GM12878 (cell line): ENCODE measurements at regions not wholly inside any gene's neighbourhood (a gene's known extent, or its start where the extent isn't known, plus 50 kb on each side); places are given as distances from the start of the nearest gene placed in this dataset.

ENCODE experiments used
- ATAC-seq: fragments of 200-7000 bp; cut with Tn5 transposase; 3 replicates; pipeline ENCODE4 v1.9.1; 2020; ENCODE audit warnings: mild to moderate bottlenecking, moderate library complexity
- BruUV-seq: library from RNA; stranded (reverse); fragments of 400-500 nt; replicated peaks from 2 replicates; lab custom pipeline; 2021; lab: Mats Ljungman, UMichigan
- CTCF ChIA-PET: fragments of 300-600 bp; sonication (Branson Sonifier 250); formaldehyde crosslinking; extraction: SDS; loops from one replicate; lab custom pipeline; 2021; ENCODE audit warnings: inconsistent platforms; lab: Yijun Ruan, JAX
- POLR2A ChIA-PET: fragments of 350-600 bp; formaldehyde crosslinking; extraction: SDS; loops from one replicate; lab custom pipeline; 2021; ENCODE audit warnings: inconsistent platforms; lab: Charles Lee
- RAD21 ChIA-PET: fragments of 300-600 bp; sonication (Branson Sonifier 250); formaldehyde crosslinking; loops from one replicate; lab custom pipeline; 2023; ENCODE audit warnings: antibody characterized with exemption; ENCODE audit not compliant: unreplicated experiment; lab: Charles Lee
- SMC1A ChIA-PET: fragments of 300-600 bp; sonication (Branson Sonifier 250); formaldehyde crosslinking; loops from one replicate; lab custom pipeline; 2023; ENCODE audit not compliant: unreplicated experiment, uncharacterized antibody; lab: Charles Lee
- DNase-seq: peaks from one replicate; pipeline ENCODE4 v3.0.0-alpha.2; 2011; ENCODE audit warnings: low read depth, low spot score
- FAIRE-seq: peaks from 3 replicates; lab custom pipeline; 2011; peaks lifted over from hg19 to GRCh38; lab: Jason Lieb, UNC
- H2AFZ ChIP-seq: 2 replicates; pipeline ENCODE4 v1.6.0; 2011; ENCODE audit warnings: low read depth, low read length, control low read depth; ENCODE audit not compliant: control insufficient read depth
- H3K27ac ChIP-seq: 2 replicates; pipeline ENCODE4 v1.5.1; 2011; ENCODE audit warnings: control low read depth; ENCODE audit not compliant: control insufficient read depth, insufficient read depth
- H3K27me3 ChIP-seq, 2 experiments: replicated peaks in 1 of 2; 2 replicates each; pipeline versions ENCODE4 v1.6.0 to v1.6.1; 2011; ENCODE audit warnings: low read length in 1 of 2; ENCODE audit not compliant: control insufficient read depth in 2 of 2, insufficient read depth in 2 of 2
- H3K36me3 ChIP-seq, 2 experiments: 2 replicates each; pipeline ENCODE4 v1.5.1; 2011; ENCODE audit warnings: low read length in 1 of 2; ENCODE audit not compliant: control insufficient read depth in 2 of 2, insufficient read depth in 2 of 2
- H3K4me1 ChIP-seq: 2 replicates; pipeline ENCODE4 v1.6.1; 2011; ENCODE audit warnings: mild to moderate bottlenecking, low read length, moderate library complexity, mixed read lengths; ENCODE audit not compliant: control insufficient read depth, insufficient read depth
- H3K4me2 ChIP-seq: 2 replicates; pipeline ENCODE4 v1.6.0; 2011; ENCODE audit warnings: control low read depth; ENCODE audit not compliant: control insufficient read depth, insufficient read depth
- H3K4me3 ChIP-seq: fragments of 200-600 bp; sonication (generic); 2 replicates; pipeline ENCODE4 v1.5.1; 2016
- H3K79me2 ChIP-seq: 2 replicates; pipeline ENCODE4 v1.6.0; 2011; ENCODE audit warnings: low read length; ENCODE audit not compliant: control insufficient read depth, insufficient read depth
- H3K9ac ChIP-seq: 2 replicates; pipeline ENCODE4 v1.8.0; 2011; ENCODE audit warnings: low read length, control low read depth, mixed read lengths; ENCODE audit not compliant: control insufficient read depth, insufficient read depth
- H3K9me3 ChIP-seq: replicated peaks from 3 replicates; pipeline ENCODE4 v1.5.1; 2011; ENCODE audit warnings: mild to moderate bottlenecking, low read length; ENCODE audit not compliant: control insufficient read depth, insufficient read depth
- H4K20me1 ChIP-seq: 2 replicates; pipeline ENCODE4 v1.6.0; 2011; ENCODE audit not compliant: control insufficient read depth, insufficient read depth
- BMI1 ChIP-seq: fragments of 450-650 bp; IDR thresholded peaks from 2 replicates; pipeline ENCODE4 v1.6.1; 2016; ENCODE audit warnings: mild to moderate bottlenecking, moderate library complexity, borderline replicate concordance
- EED ChIP-seq: sonication (generic); IDR thresholded peaks from 2 replicates; pipeline ENCODE4 v1.6.1; 2016; ENCODE audit warnings: antibody characterized with exemption, low read depth
- POU2F2 ChIP-seq: IDR thresholded peaks from 3 replicates; pipeline ENCODE4 v1.6.1; 2011; ENCODE audit warnings: low read depth, mild to moderate bottlenecking, low read length, borderline replicate concordance
- SIX5 ChIP-seq: IDR thresholded peaks from 2 replicates; pipeline ENCODE4 v1.6.1; 2011; ENCODE audit warnings: mild to moderate bottlenecking, low read depth, low read length, moderate library complexity; ENCODE audit not compliant: severe bottlenecking
- YY1 ChIP-seq: IDR thresholded peaks from 2 replicates; pipeline ENCODE4 v1.6.1; 2011; ENCODE audit warnings: low read depth, mild to moderate bottlenecking, low read length
- ZNF274 ChIP-seq: IDR thresholded peaks from one replicate; pipeline ENCODE4 v1.8.0; 2011; ENCODE audit not compliant: insufficient read length, insufficient read depth
- WGBS: methylation state at CpG from one replicate; pipeline ENCODE4 v1.1.6; 2016; ENCODE audit warnings: low lambda C conversion rate; ENCODE audit not compliant: insufficient replicate concordance, insufficient coverage; ENCODE audit errors: missing lambda C conversion rate; 5-methylcytosine and 5-hydroxymethylcytosine counted together
- in situ Hi-C: fragments of 300-500 bp; cut with MboI; formaldehyde crosslinking; loops from 9 replicates; pipeline ENCODE4 v1.14.3; 2018; ENCODE audit warnings: mixed read lengths
- intact Hi-C: fragments of 100-400 bp; cut with micrococcal nuclease; formaldehyde crosslinking; loops from one replicate; pipeline ENCODE4 v1.14.2; 2022; ENCODE audit not compliant: unreplicated experiment
- TF ChIP-seq, protein P1 (sequence below): fragments of 450-650 bp; IDR thresholded peaks from 2 replicates; pipeline ENCODE4 v1.6.1; 2017; ENCODE audit warnings: mild to moderate bottlenecking, moderate library complexity
- TF ChIP-seq, protein P2 (sequence below): fragments of 450-650 bp; formaldehyde crosslinking; IDR thresholded peaks from 2 replicates; pipeline ENCODE4 v1.5.0; 2022; ENCODE audit warnings: mild to moderate bottlenecking, missing genetic modification characterization
- TF ChIP-seq, protein P3 (sequence below): fragments of 450-650 bp; IDR thresholded peaks from 2 replicates; pipeline ENCODE4 v1.6.1; 2014; ENCODE audit warnings: mild to moderate bottlenecking

DNA sequence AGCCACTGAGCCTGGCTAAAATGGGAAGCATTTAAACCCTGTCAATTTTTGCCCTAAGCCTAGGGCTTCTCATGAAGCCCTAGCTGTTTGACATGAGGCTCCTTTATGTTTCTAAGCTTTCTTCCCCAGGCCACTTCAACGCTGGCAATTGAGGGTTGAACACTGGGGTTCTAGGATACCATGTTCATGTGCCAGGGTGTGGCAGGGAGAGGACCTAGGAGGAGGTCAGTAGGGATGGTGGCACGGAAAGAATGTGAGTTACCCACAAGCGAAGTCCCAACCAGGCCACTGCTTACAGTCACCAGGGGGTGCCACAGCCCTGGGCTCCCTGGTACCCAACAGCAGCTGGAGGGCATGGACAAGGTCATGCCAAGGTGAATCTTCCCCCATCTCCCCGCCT lies 90.8 kb upstream of the AJAP1 start:
- 4% methylated on average over 4 of the region's 4 CpGs for WGBS
- TF ChIP-seq, protein P1, sequence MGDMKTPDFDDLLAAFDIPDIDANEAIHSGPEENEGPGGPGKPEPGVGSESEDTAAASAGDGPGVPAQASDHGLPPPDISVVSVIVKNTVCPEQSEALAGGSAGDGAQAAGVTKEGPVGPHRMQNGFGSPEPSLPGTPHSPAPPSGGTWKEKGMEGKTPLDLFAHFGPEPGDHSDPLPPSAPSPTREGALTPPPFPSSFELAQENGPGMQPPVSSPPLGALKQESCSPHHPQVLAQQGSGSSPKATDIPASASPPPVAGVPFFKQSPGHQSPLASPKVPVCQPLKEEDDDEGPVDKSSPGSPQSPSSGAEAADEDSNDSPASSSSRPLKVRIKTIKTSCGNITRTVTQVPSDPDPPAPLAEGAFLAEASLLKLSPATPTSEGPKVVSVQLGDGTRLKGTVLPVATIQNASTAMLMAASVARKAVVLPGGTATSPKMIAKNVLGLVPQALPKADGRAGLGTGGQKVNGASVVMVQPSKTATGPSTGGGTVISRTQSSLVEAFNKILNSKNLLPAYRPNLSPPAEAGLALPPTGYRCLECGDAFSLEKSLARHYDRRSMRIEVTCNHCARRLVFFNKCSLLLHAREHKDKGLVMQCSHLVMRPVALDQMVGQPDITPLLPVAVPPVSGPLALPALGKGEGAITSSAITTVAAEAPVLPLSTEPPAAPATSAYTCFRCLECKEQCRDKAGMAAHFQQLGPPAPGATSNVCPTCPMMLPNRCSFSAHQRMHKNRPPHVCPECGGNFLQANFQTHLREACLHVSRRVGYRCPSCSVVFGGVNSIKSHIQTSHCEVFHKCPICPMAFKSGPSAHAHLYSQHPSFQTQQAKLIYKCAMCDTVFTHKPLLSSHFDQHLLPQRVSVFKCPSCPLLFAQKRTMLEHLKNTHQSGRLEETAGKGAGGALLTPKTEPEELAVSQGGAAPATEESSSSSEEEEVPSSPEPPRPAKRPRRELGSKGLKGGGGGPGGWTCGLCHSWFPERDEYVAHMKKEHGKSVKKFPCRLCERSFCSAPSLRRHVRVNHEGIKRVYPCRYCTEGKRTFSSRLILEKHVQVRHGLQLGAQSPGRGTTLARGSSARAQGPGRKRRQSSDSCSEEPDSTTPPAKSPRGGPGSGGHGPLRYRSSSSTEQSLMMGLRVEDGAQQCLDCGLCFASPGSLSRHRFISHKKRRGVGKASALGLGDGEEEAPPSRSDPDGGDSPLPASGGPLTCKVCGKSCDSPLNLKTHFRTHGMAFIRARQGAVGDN = no peak
- no peak for TF ChIP-seq YY1
- Histone ChIP-seq H3K4me3 (no peak overlapping the region), H2AFZ (no peak overlapping the region), H3K36me3 (no peaks in the 10 kb centered on the region), H3K9me3 (no peaks in the 10 kb centered on the region), H3K4me2 (no peak overlapping the region), H3K9ac (no peak overlapping the region), H3K79me2 (no peaks in the 10 kb centered on the region), H3K27ac (no peak overlapping the region), H3K4me1 (no peaks in the 10 kb centered on the region), H3K27me3 (no peaks in the 10 kb centered on the region), H4K20me1 (no peaks in the 10 kb centered on the region)
- RAD21 ChIA-PET = no interaction called here
- POLR2A ChIA-PET = no interaction called here
- CTCF ChIA-PET = no interaction called here
- intact Hi-C loops = no loop called here
- DNase-seq = no peak
- in situ Hi-C loops = no loop called here
- no peak for FAIRE-seq
- ATAC-seq = no peak
- no TSS peak for BruUV-seq
- SMC1A ChIA-PET = no interaction called here

DNA sequence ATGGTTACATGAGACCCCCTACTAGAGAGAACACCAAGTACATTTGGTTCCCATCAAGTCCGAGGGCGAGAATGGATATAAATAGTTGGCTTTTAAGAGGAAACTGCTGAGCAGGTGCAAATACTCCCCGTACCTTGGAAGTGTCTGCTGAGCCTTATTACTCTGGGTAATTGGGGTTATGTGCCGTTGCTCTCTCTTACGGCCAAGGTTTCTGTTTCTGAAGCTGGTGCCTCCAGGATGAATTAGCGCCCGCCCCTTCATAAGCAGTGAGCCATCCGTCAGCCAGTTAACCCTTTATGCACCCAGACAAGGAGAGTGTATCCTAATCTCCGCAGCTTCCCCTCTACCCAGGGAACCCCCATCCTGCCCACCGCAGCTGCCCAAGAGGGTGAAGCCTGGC lies 90.4 kb upstream of the AJAP1 start:
- no peak overlapping the region for H2AFZ ChIP-seq
- H3K4me2 ChIP-seq = no peak overlapping the region
- 18% methylated on average over 10 of the region's 10 CpGs for WGBS
- no peak for FAIRE-seq
- DNase-seq = no peak
- POLR2A ChIA-PET = no interaction called here
- H3K9ac ChIP-seq = no peak overlapping the region
- intact Hi-C loops = no loop called here
- no peaks in the 10 kb centered on the region for H3K79me2 ChIP-seq
- H3K27ac ChIP-seq = no peak overlapping the region
- no peaks in the 10 kb centered on the region for H3K27me3 ChIP-seq
- H4K20me1 ChIP-seq = no peaks in the 10 kb centered on the region
- H3K36me3 ChIP-seq = no peaks in the 10 kb centered on the region
- CTCF ChIA-PET = no interaction called here
- no peak for ATAC-seq
- no TSS peak for BruUV-seq
- SMC1A ChIA-PET = no interaction called here
- H3K4me3 ChIP-seq = no peak overlapping the region
- in situ Hi-C loops = no loop called here
- no peaks in the 10 kb centered on the region for H3K9me3 ChIP-seq
- RAD21 ChIA-PET = no interaction called here
- no peaks in the 10 kb centered on the region for H3K4me1 ChIP-seq
- no peak for TF ChIP-seq SIX5
- no peak for TF ChIP-seq EED
- TF ChIP-seq, protein P2, sequence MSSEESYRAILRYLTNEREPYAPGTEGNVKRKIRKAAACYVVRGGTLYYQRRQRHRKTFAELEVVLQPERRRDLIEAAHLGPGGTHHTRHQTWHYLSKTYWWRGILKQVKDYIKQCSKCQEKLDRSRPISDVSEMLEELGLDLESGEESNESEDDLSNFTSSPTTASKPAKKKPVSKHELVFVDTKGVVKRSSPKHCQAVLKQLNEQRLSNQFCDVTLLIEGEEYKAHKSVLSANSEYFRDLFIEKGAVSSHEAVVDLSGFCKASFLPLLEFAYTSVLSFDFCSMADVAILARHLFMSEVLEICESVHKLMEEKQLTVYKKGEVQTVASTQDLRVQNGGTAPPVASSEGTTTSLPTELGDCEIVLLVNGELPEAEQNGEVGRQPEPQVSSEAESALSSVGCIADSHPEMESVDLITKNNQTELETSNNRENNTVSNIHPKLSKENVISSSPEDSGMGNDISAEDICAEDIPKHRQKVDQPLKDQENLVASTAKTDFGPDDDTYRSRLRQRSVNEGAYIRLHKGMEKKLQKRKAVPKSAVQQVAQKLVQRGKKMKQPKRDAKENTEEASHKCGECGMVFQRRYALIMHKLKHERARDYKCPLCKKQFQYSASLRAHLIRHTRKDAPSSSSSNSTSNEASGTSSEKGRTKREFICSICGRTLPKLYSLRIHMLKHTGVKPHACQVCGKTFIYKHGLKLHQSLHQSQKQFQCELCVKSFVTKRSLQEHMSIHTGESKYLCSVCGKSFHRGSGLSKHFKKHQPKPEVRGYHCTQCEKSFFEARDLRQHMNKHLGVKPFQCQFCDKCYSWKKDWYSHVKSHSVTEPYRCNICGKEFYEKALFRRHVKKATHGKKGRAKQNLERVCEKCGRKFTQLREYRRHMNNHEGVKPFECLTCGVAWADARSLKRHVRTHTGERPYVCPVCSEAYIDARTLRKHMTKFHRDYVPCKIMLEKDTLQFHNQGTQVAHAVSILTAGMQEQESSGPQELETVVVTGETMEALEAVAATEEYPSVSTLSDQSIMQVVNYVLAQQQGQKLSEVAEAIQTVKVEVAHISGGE (CRISPR knock-in tag) = no peak
- TF ChIP-seq, protein P3, sequence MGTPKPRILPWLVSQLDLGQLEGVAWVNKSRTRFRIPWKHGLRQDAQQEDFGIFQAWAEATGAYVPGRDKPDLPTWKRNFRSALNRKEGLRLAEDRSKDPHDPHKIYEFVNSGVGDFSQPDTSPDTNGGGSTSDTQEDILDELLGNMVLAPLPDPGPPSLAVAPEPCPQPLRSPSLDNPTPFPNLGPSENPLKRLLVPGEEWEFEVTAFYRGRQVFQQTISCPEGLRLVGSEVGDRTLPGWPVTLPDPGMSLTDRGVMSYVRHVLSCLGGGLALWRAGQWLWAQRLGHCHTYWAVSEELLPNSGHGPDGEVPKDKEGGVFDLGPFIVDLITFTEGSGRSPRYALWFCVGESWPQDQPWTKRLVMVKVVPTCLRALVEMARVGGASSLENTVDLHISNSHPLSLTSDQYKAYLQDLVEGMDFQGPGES = no peak
- no peak for TF ChIP-seq ZNF274
- no peak for TF ChIP-seq BMI1
- TF ChIP-seq POU2F2 = no peak
